ENCODE measurements at regions not wholly inside any gene's neighbourhood (a gene's known extent, or its start where the extent isn't known, plus 50 kb on each side); places are given as distances from the start of the nearest gene placed in this dataset.

GRCh38 chr17:71071041-71071440 is 901.7 kb downstream of the KCNJ2 start:
- TF ChIP-seq, protein P1, sequence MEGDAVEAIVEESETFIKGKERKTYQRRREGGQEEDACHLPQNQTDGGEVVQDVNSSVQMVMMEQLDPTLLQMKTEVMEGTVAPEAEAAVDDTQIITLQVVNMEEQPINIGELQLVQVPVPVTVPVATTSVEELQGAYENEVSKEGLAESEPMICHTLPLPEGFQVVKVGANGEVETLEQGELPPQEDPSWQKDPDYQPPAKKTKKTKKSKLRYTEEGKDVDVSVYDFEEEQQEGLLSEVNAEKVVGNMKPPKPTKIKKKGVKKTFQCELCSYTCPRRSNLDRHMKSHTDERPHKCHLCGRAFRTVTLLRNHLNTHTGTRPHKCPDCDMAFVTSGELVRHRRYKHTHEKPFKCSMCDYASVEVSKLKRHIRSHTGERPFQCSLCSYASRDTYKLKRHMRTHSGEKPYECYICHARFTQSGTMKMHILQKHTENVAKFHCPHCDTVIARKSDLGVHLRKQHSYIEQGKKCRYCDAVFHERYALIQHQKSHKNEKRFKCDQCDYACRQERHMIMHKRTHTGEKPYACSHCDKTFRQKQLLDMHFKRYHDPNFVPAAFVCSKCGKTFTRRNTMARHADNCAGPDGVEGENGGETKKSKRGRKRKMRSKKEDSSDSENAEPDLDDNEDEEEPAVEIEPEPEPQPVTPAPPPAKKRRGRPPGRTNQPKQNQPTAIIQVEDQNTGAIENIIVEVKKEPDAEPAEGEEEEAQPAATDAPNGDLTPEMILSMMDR (IDR thresholded peaks at IDR 0.05): no peak
- no peak for TF ChIP-seq POLR2A (IDR thresholded peaks at IDR 0.05)

All from Peyer's patch (tissue), 4 donors.